ENCODE measurements at regions not wholly inside any gene's neighbourhood (a gene's known extent, or its start where the extent isn't known, plus 50 kb on each side); places are given as distances from the start of the nearest gene placed in this dataset.
"Not testable (repeated sequence)": the region's sequence is repeated elsewhere in the genome, so short reads cannot be mapped to it uniquely, and the experiment has no call there.

DNA sequence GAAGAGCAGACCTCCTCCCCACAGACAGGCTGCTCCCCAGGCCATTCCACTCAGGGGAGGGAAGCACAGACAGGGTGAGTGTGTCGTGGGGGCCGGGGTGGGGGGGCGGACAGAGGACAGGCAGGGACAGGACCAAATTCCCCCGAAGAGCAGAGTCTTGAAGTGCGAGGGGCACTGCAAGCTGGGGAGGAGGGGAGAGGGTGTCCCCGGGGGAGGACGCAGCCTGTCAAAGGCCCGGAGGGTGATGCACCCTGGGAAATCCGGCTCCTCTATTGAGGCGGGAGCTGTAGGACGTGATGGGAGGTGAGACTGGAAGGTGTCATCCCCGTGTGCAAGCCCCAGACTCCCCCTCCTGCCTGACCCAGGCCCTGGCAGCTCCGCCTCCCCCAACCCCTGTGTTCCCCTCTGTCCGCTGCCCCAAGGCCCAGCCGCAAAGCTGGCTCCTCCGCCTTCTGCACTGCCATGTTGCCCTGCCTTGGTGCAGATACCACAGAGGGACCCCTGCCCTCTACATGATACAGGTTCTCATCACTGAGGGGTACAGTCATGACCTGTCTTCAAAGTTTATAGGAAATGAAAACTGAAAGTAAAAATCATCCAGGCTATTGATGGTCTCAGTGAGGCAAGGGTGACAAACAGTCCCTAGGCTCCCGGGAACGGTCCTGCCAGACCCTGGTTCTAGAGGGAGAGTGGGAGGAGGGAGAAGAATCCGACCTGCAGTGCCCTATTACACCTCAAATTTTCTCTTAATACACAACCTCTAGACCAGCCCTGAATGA lies 76.3 kb upstream of the IQSEC1 start:
- DNase-seq = no peak

DNA sequence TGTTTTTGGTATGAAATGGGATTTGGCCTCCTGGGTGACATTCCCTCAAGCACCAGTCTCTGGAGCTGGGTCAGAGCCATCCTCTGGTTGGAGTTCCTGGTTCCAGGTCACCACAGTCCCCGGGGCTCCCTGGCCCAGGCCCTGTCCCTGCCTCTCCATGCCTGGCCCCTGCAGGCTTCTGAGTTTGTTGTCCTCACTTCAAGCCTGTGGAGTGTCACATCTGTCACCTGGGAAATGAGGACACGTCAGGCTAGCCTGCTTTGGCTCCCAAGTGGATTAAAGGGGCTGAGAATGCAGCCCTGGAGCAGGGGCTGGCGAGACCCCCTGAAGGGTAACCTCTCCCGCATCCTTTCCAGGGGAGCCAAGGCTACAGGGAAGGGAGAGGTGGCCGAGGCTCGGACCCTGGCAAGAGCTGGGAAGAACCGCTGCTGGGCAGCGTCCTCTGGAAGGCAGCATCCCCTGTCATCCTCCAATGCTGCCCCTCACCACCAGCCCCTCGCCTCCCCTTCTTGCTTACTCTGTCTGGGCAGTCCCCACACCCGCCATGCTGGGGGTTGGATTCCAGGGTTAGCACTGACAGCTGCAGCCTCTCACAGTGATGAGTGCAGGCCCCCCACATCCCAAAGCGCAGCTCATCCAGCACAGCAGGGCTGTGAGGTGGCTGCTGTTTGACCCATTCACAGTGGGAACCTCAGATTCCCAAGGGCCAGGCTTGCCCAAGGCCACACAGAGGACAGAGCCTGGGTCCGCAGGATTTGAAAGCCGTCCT lies 75.5 kb upstream of the IQSEC1 start:
- DNase-seq = no peak

DNA sequence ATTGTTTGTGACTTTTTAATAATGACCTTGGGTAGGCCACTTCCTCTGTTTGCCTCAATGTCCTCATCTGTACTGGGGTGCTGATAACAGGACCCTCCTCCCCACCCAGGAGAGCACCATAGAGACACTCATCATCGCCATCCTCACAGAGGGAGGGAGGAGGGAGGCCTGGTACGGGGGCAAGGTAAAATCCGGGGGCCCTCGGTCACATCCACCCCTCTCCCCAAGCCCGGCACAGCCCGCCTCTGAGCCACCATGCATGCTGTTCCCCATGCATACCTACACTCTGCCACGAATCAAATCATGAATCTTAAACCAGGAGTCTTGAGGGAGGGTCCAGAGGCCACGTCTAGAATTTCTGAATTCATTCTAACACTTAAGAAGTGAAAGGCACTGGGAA lies 74.9 kb upstream of the IQSEC1 start:
- DNase-seq = no peak

DNA sequence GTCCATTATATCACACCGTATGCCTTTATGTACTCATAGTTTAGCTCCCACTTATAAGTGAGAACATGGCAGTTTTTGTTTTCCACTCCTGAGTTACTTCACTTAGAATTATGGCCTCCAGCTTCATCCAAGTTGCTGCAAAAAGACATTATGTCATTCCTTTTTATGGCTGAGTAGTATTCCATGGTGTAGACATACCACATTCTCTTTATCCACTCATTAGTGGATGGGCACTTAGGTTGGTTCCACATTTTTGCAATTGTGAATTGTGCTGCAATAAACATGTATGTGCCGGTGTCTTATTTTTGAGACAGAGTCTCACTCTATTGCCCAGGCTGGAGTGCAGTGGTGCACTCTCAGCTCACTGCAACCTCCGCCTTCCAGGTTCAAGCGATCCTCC lies 74.1 kb upstream of the IQSEC1 start:
- no peak for DNase-seq

DNA sequence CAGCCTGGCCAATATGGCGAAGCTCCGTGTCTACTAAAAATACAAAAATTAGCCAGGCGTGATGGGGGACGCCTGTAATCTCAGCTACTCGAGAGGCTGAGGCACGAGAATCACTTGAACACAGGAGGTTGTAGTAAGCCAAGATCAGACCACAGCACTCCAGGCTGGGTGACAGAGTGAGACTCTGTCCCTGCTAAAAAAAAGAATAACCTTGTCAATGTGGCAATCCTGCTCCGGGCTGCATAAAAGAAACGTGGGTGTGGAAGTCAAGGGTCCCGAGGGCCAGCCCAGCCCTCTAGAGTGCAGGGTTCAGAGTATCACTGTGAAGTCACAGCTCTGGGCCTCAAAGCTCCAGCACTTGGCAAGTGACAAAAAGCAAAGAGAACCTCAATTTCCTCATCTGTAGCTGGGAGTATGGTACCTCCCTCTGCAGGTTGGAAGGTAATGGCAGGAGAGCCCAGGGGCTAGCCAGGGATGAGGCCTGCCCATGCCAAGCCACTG lies 73.5 kb upstream of the IQSEC1 start:
- DNase-seq = no peak

DNA sequence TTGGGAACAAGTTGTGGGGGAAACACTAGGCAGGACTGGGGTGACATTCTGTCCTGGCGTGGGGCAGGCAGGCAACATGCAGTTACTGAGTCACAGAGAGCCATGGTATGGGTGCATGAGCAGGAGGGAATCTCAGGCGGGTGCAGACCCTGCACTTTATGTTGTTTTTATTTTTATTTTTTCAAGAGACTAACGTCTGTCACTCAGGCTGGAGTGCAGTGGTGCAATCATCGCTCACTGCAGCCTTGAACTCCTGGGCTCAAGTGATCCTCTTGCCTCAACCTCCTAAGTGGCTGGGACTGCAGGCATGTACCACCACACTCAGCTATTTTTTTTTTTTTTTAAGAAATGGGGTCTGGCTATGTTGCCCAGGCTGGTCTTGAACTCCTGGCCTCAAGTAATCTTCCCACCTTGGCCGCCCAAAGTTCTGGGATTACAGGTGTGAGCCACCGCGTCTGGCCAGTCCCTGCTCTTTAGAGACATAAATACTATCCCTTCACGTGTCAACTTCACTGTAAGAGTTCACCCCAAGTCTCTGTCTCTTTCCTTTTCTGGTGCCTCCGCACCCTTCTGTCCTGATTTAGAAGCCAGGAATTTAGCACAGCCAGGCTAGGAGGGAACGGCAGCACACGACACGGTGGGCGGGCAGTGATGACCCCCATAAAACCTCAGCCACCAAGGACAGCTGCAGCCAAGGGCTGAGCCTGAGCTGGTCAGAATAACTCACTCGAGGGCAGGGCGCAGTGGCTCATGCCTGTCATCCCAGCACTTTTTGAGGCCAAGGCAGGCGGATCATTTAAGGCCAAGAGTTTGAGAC lies 72.8 kb upstream of the IQSEC1 start:
- no peak for DNase-seq

DNA sequence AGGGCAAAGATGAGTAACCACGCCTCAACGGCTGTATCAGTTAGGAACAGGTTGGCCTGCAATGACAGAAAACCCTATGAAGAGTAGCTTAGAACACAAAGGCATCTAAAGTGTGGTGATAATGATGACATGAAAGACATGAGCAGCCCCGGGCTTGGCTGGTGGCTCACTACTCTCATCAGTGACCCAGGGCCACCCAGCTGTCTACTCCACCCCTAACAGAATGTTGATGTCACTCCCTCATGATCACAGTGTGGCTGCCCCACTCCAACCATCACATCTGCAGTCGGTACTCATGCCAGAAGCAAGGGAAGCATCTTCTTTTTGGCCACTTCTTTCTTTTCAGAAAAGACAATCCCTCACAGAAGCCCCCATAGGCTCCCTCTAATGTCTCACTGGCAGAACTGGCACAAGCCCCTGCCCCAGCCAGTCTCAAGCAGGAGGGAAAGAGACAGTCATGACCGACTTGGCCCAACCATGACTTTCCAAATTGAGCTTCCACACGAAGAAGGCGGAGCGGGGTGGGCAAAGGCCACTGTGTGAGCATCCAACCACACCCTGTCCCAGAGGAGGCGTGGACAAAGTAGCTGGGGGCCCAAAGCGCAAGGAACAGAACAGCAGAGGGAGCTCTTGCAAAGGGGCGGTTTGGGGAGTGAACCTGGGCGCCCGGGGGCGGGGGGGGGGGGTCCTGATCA lies 72.0 kb upstream of the IQSEC1 start:
- no peak for DNase-seq

DNA sequence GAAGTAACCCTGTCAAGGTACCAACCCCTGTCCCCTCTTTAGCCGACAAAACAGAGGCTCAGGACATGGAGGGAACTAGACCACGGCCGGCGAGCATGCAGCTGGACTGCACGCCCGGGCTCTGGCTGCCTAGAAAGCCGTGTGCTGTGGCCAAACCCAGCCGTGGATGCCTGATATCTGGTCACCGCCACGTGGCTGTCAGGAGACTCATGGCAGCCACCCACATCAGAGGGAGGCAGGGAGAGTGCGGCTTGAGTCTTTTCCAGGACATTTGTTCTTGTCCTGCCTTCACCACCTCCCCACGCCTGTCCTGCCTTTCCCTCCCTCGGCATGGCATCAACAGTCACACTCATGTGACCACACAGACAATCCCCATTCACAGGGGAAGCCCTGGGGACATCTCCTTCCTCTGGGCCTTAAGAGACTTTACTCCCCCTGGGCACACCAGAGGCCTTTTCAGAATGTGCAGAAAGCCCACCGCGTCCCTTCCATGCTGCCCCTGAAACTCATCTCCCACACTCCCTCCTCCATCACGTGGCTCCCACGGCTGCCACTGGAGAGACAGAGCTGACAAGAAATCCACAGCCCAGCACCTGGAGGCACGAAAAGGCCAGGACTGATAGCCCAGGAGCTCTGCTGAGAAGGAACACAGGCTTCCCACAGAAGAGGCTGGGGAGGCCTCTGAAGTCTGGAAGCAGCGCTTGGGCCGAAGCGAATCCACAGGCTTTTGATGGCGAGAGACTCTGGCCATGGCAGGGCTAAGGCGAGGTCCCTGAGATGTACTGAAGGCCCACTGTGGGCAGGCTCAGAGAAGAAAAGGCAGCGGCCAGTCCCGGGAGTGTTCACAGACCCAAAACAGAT lies 71.2 kb upstream of the IQSEC1 start:
- no peak for DNase-seq

DNA sequence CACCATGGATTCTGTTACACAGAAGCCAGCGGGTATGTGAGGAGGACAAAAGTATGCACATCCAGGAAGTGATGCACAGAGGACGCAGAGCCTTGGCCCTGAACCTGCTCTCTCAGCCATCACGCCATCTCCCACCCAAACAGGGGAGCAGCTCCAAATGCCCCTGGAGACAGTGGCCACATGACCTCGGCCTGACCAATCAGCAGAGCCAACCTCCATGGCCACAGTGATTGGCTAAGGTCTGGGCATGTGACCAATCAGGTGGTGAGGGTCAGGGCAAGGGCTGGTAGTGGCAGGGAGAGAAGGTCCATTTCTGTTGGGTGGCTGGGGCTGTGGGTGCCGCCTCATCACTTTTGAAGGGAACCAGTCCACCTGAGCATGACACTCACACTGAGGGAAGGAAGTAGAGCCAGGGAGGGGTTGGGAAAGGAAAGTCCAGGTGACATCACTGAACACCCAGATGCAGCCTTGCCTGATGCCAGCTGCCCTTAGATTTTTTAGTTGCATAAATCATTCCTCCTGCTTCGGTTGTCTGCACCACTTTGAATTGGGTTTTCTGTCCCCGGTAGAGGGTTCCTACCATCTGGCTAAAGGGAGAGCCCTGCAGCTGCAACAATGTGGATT lies 70.3 kb upstream of the IQSEC1 start:
- no peak for DNase-seq

DNA sequence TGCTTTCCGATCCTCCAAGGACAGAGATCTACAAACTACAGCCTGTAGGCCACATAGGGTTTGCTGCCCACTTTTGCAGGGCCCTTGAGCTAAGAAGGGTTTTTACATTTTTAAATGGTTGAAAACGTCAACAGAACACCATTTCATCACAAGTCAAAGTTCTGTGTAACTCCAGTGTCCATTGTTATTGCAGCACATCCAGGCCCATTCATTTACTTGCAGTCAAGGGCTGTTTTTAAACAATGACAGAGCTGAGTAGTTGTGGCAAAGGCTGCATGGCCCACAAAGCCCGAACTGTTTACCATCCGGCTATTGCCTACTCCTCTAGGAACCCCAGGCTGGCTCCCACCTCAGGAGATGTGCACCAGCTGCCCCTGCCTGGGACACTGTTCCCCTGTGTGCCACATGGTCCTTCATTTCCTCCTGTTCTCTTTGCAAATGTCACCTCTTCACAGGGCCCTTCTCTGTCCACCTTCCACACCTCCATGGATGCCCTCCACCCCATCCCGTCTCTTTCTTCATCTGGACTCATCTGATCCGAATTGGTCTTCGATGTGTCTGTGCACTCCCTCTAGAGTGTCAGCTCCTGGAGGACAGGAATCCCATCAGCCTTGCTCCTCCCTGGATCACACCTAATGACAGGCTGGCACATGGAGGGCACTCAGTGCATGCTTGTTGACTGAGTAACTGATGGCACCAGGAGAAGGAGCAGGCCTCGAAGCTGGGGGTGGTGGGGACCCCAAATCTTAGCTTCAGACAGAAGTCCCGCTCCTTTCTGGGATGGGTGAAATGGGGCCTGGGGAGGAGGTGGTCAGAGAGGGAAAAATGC lies 69.5 kb upstream of the IQSEC1 start:
- DNase-seq = no peak

DNA sequence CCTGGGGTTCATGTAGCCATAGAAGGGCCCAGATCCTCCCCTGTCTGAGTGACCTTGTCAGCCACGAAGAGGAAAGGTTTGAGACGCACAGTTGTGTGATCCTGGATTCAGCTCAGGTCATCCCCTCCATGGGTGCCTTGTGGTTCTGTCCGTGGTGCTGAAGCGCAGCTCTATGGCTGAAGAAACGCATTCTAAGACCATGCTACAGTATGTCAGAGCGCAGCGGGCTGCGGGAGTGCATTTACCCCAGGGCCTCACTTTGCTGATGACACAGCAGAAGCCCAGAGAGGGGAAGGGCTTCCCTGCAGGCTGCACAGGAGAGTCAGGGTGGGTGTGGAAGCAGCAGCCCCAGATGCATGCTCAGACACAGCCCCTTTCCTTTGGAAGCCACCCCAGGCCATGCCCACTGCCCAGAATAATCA lies 68.8 kb upstream of the IQSEC1 start:
- peak; percentile 79 for DNase-seq

DNA sequence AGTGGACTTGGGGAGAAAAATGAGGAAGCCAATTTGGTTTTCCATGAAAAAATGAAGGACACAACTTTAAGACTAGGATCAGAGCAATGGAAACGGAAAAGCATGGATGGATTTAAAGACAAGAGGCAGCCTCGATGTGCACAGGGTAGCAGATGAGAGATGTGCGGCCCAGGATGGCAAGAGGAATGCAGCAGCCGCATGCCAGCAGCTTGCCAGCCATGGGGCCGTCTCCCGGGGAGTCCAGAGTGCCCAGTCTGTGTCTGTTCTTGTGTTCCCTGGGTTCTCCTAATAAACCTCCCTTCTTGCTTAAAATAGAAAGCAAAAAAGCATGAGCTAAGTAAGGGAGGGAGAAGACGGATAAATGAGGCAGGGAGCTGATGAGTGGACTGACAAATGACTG lies 68.0 kb upstream of the IQSEC1 start:
- DNase-seq = no peak

DNA sequence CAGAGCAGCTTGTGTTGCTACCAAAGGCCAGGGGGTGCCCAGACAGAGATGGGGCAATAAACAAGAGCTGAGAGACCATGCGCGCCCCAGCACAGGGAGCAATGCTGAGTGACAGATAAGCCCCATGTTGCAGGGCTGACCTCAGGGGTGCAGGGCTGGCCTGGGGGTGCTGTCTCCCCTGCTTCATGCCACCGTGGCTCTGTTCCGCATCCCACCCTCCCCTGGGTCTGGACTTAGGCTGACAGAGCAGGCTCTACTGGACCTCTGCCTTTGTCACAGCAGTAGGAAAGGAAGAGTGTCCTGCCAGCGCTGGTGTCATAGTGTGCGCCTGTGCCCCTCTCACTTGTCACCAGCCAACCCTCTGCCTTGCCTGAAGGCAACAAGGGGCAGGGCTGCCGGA lies 67.4 kb upstream of the IQSEC1 start:
- no peak for DNase-seq

DNA sequence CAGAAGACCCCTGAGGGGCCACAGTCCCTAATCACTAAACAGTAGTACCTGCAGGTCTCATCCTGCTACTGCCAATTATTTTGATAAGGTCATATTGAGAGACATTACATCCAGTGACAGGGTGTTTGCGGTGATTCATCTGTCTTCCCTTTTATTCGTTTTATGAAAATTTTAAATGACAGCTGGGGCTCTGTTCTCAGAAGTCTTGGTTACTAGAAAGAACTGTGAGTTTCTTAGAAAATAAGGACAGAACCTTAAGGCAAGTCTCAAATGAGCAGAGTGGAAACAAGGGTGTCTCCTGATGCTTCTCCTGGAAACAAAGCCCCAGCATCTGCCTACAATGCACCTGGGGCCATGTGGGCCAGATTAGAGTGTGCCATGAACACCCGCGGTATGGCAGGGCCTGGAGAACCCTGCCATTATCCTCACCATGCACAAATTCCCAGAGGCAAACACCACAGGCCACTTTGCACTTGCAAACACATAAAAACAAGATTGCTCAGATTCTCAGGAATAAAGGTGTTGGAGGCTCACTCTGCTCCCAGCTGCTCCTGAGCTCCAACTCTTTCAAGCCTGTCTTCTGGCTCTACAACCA lies 66.3 kb upstream of the IQSEC1 start:
- DNase-seq = no peak

DNA sequence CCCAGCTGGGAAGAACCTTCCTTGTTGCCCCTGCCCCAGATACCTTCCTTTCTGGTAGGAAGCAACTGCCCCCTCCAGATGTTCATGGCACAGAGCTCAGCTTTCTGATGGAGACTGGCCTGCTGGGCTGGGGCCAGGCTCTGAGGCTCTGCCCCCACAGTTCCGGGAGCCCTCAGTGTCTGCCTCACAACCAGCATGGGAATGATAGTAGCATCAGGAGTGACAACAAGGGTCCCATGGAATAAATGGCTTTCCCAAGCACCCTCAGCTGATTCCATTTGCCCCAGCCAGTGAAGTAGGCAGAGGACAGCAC lies 65.6 kb upstream of the IQSEC1 start:
- DNase-seq = no peak

DNA sequence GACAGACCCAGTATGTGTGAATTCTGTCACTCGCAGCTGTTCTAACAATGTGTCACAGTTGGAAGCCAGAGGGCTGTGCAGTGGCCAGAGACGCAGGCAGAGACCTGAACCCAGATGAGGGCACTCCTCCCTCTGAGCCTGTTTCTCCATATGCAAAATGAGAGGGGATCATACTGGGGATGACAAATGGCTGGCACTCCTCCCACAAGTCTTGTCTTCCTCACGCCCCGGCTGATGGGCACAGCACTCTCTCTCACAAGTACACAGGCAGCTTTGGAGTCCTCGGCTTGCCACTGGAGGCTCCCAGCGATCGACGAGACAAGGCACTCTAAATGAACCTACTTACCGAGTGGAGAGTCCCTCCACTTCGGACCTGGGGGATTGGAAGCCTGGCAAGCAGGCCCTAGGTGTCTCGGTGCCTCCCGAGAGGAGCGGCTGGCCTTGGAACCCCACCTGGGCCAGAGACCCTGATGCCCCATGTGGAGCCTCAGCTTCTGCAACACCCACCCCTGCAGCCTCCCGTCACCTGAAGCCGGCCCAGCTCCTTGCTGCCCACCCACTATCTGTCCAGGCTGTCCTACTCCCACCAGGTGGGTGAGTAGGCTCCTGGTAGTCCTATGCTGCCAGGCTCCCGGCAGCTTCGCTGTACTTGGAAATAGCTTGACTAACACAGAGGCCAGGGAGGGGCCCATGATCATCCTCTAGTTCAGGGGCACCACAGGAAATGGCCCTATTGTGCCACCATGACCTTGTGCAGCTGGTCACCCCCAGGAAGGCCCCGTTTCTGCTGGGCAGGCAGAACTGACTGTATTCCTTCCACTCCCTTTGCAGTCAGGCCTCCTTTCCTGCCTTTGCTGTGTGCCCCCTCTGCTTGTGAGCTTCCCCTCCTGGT lies 65.0 kb upstream of the IQSEC1 start:
- DNase-seq = no peak

DNA sequence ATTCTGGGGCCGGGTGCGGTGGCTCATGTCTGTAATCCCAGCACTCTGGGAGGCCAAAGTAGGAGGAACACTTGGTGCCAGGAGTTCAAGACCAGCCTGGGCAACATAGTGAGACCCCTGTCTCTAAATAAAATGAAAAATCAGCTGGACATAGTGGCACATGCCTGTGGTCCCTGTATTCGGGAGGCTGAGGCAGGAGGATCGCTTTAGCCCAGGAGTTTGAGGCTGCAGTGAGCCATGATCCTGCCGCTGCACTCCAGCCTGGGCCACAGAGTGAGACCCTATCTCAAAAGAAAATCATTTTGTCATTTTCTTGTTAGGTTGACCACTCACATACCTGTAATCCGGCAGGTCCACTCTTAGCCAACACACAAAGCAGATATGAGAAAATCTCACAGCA lies 63.6 kb upstream of the IQSEC1 start:
- not testable (repeated sequence) for DNase-seq

DNA sequence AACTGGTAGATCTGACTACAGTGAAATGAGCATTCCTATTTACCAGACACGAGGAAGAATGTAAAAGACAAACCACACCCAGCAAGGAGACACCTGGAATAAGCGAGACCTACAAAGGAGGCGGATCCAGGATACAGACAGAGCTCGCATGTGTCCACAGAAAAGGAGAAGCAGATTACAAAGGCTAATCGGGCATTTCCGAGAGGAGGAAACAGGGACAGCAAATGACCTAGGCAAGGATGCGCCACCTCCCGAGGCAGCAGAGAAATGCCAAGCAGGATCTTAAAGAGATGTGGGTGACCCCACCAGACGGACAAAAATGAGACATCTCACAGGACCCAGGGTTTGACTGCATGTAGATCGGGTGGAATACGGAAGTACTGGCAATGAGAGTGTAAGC lies 63.2 kb upstream of the IQSEC1 start:
- DNase-seq = no peak
